ENCODE measurements at regions not wholly inside any gene's neighbourhood (a gene's known extent, or its start where the extent isn't known, plus 50 kb on each side); places are given as distances from the start of the nearest gene placed in this dataset.
A peak's percentile ranks its signal among the peaks of the same experiment; 100 is the strongest.
"Not testable (repeated sequence)": the region's sequence is repeated elsewhere in the genome, so short reads cannot be mapped to it uniquely, and the experiment has no call there.

GRCh38 chr13:65343898-65344663 lies 1886.1 kb downstream of the PCDH9 start:
- no peak for DNase-seq

GRCh38 chr13:65342541-65343337 lies 1887.4 kb downstream of the PCDH9 start:
- DNase-seq, result no peak

- no peak for DNase-seq
These were observed 1890.9 kb downstream of the PCDH9 start for GRCh38 chr13:65339241-65339640.

- no peak for DNase-seq
These were observed 1893.2 kb downstream of the PCDH9 start for GRCh38 chr13:65336916-65337315.

GRCh38 chr13:65336087-65336749 lies 1893.9 kb downstream of the PCDH9 start:
- DNase-seq, result no peak

- DNase-seq, result no peak
These were observed 1899.4 kb downstream of the PCDH9 start for GRCh38 chr13:65330691-65331090.

- DNase-seq, result no peak
These were observed 1899.8 kb downstream of the PCDH9 start for GRCh38 chr13:65330287-65330686.

GRCh38 chr13:65323192-65323591 lies 1906.9 kb downstream of the PCDH9 start:
- not testable (repeated sequence) for DNase-seq

GRCh38 chr13:65321423-65321822 lies 1908.7 kb downstream of the PCDH9 start:
- not testable (repeated sequence) for DNase-seq

GRCh38 chr13:65314008-65314407 lies 1916.1 kb downstream of the PCDH9 start:
- no peak for DNase-seq

GRCh38 chr13:65310663-65311328 lies 1919.3 kb downstream of the PCDH9 start:
- no peak for DNase-seq

GRCh38 chr13:65309906-65310305 lies 1920.2 kb downstream of the PCDH9 start:
- DNase-seq, result no peak

- not testable (repeated sequence) for DNase-seq
These were observed 1921.4 kb downstream of the PCDH9 start for GRCh38 chr13:65308729-65309128.

- no peak for DNase-seq
These were observed 1923.1 kb downstream of the PCDH9 start for GRCh38 chr13:65307056-65307455.

- DNase-seq, result no peak
These were observed 1927.4 kb downstream of the PCDH9 start for GRCh38 chr13:65302691-65303090.

GRCh38 chr13:65301506-65301905 lies 1928.6 kb downstream of the PCDH9 start:
- no peak for DNase-seq

- DNase-seq, result no peak
These were observed 1929.9 kb downstream of the PCDH9 start for GRCh38 chr13:65300220-65300619.

- DNase-seq, result no peak
These were observed 1936.5 kb downstream of the PCDH9 start for GRCh38 chr13:65293530-65294198.

GRCh38 chr13:65292488-65292901 lies 1937.6 kb downstream of the PCDH9 start:
- peak; percentile 1 to 44 for DNase-seq

- DNase-seq, result no peak
These were observed 1942.7 kb downstream of the PCDH9 start for GRCh38 chr13:65287405-65287804.

GRCh38 chr13:65275838-65276630 lies 1954.1 kb downstream of the PCDH9 start:
- no peak for DNase-seq

Data from hippocampal formation (tissue), 2 donors.